ENCODE measurements at regions not wholly inside any gene's neighbourhood (a gene's known extent, or its start where the extent isn't known, plus 50 kb on each side); places are given as distances from the start of the nearest gene placed in this dataset.

GRCh38 chr17:13272296-13272695 lies 254.5 kb upstream of the ELAC2 start:
- intact Hi-C loops (cut with micrococcal nuclease) (no loop called here), dilution Hi-C loops (cut with MboI; ENCODE audit: extremely low pct_ligation_motif_present, low sequenced_read_pairs) (no loop called here)
- Histone ChIP-seq H3K9me3 (replicated peaks; ENCODE audit: control insufficient read depth, insufficient read depth, low read length) (peaks cover 8% of the 10 kb centered on the region), H3K27me3 (ENCODE audit: control insufficient read depth in 2 of 2, insufficient read depth in 2 of 2, low read length in 2 of 2) (no peaks in the 10 kb centered on the region), H3K4me3 (replicated peaks in 1 of 3; ENCODE audit: insufficient read depth in 1 of 3, low read depth in 1 of 3, low read length in 3 of 3) (no peak overlapping the region), H3K27ac (ENCODE audit: insufficient read depth, low read depth, low read length) (no peak overlapping the region), H3K4me2 (ENCODE audit: insufficient read depth, low read length) (no peak overlapping the region), H3K4me1 (ENCODE audit: control insufficient read depth, extremely low read depth, insufficient read depth, low read length) (no peaks in the 10 kb centered on the region), H2AFZ (ENCODE audit: low read depth, low read length) (no peak overlapping the region), H3K79me2 (ENCODE audit: control insufficient read depth, insufficient read depth, low read length) (no peaks in the 10 kb centered on the region), H3K36me3 (ENCODE audit: control insufficient read depth in 2 of 2, extremely low read depth in 1 of 2, insufficient read depth in 2 of 2, low read length in 2 of 2) (no peaks in the 10 kb centered on the region), H4K20me1 (replicated peaks; ENCODE audit: control insufficient read depth, extremely low read depth, insufficient read depth, low read length) (no peaks in the 10 kb centered on the region), H3K9ac (replicated peaks; ENCODE audit: extremely low read depth, insufficient read depth, low read length) (no peak overlapping the region), H3K9me1 (replicated peaks; ENCODE audit: control insufficient read depth, extremely low read depth, insufficient read depth, low read length) (no peaks in the 10 kb centered on the region)
- FAIRE-seq (no peak), DNase-seq (ENCODE audit: low read depth, low spot score) (no peak)
- POLR2A ChIA-PET: no interaction called here
- BruUV-seq (replicated peaks): no TSS peak
- CTCF ChIA-PET: no interaction called here
- TF ChIP-seq EZH2 (IDR thresholded peaks at IDR 0.05; ENCODE audit: borderline replicate concordance, low read depth, low read length, severe bottlenecking): no peak
- TF ChIP-seq, protein P1, sequence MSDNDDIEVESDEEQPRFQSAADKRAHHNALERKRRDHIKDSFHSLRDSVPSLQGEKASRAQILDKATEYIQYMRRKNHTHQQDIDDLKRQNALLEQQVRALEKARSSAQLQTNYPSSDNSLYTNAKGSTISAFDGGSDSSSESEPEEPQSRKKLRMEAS (IDR thresholded peaks at IDR 0.05; ENCODE audit: insufficient read depth, insufficient read length): no peak
- TF ChIP-seq CTCF (IDR thresholded peaks at IDR 0.05; ENCODE audit: extremely low read depth in 1 of 2, insufficient read depth in 1 of 2, low read depth in 1 of 2, low read length in 2 of 2): no peak
- no peak for TF ChIP-seq POLR2AphosphoS5 (IDR thresholded peaks at IDR 0.05; ENCODE audit: insufficient read depth, low read depth, low read length)
- TF ChIP-seq FOS (IDR thresholded peaks at IDR 0.05; ENCODE audit: borderline replicate concordance, insufficient read depth, low read length): no peak
- TF ChIP-seq MYC (IDR thresholded peaks at IDR 0.05; ENCODE audit: low read depth, low read length): no peak
- no peak for TF ChIP-seq POLR2A (IDR thresholded peaks at IDR 0.05; ENCODE audit: low read depth, low read length)
- TF ChIP-seq GATA2 (IDR thresholded peaks at IDR 0.05; ENCODE audit: insufficient read depth, insufficient read length, low read depth, low read length): no peak
- TF ChIP-seq JUN (IDR thresholded peaks at IDR 0.05; ENCODE audit: borderline replicate concordance, insufficient read depth, insufficient read length, low read depth): no peak

Measured in endothelial cell of umbilical vein (primary cell).